ENCODE measurements at regions not wholly inside any gene's neighbourhood (a gene's known extent, or its start where the extent isn't known, plus 50 kb on each side); places are given as distances from the start of the nearest gene placed in this dataset.
"Not testable (repeated sequence)": the region's sequence is repeated elsewhere in the genome, so short reads cannot be mapped to it uniquely, and the experiment has no call there.

GRCh38 chr14:105913861-105914260, 387.5 kb downstream of the TMEM121 start:
- Mint-ChIP-seq H3K9me3 (no peaks in the 10 kb centered on the region), H3K36me3 (ENCODE audit: low read depth) (peaks cover 22% of the 10 kb centered on the region), H3K4me3 (peak overlapping the region; percentile 41), H3K4me1 (peaks cover 31% of the 10 kb centered on the region), H3K27me3 (no peaks in the 10 kb centered on the region), H3K27ac (no peak overlapping the region)
- ChIA-PET CTCF (no interaction called here), POLR2A (interaction anchor here (2.1 kb wide), 1 partner anchor 51 kb away, joined by 14 read pairs; no protein-coding TSS in a partner anchor)
- no peak for ATAC-seq (ENCODE audit: low read depth)
- intact Hi-C loops (cut with micrococcal nuclease), result no loop called here
- TF ChIP-seq CTCF (IDR thresholded peaks at IDR 0.05), result no peak
- no peak for DNase-seq

GRCh38 chr14:105914281-105914680, 387.9 kb downstream of the TMEM121 start:
- intact Hi-C loops (cut with micrococcal nuclease); ATAC-seq (ENCODE audit: low read depth); CTCF ChIA-PET; H3K27ac Mint-ChIP-seq; DNase-seq; H3K9me3 Mint-ChIP-seq; H3K27me3 Mint-ChIP-seq: not testable (repeated sequence)
- Mint-ChIP-seq H3K4me3 (peak overlapping the region; percentile 63), H3K36me3 (ENCODE audit: low read depth) (peaks cover 22% of the 10 kb centered on the region), H3K4me1 (peaks cover 31% of the 10 kb centered on the region)
- POLR2A ChIA-PET, result interaction anchor here (2.1 kb wide), 1 partner anchor 52 kb away, joined by 14 read pairs; no protein-coding TSS in a partner anchor

GRCh38 chr14:105914738-105915385, 388.5 kb downstream of the TMEM121 start:
- CTCF ChIA-PET, result no interaction called here

GRCh38 chr14:105915546-105915945, 389.2 kb downstream of the TMEM121 start:
- CTCF ChIA-PET, DNase-seq: not testable (repeated sequence)
- H3K4me3 Mint-ChIP-seq, result peak overlapping the region; percentile 67

More at GRCh38 chr14:105914738-105915385, 388.5 kb downstream of the TMEM121 start:
- no peak for TF ChIP-seq CTCF (IDR thresholded peaks at IDR 0.05)
- Mint-ChIP-seq H3K27ac (peak overlapping the region; percentile 61), H3K36me3 (ENCODE audit: low read depth) (peaks cover 25% of the 10 kb centered on the region), H3K9me3 (no peaks in the 10 kb centered on the region), H3K4me1 (peaks cover 31% of the 10 kb centered on the region), H3K4me3 (peak overlapping the region; percentile 67), H3K27me3 (no peaks in the 10 kb centered on the region)
- peak; percentile 38 for ATAC-seq (ENCODE audit: low read depth)
- intact Hi-C loops (cut with micrococcal nuclease), result no loop called here
- POLR2A ChIA-PET, result interaction anchor here (2.1 kb wide), 1 partner anchor 52 kb away, joined by 14 read pairs; no protein-coding TSS in a partner anchor
- no peak for DNase-seq

GRCh38 chr14:105917136-105917932, 391.0 kb downstream of the TMEM121 start:
- H3K36me3 Mint-ChIP-seq (ENCODE audit: low read depth), result peaks cover 40% of the 10 kb centered on the region
- H3K9me3 Mint-ChIP-seq; H3K27me3 Mint-ChIP-seq; ATAC-seq (ENCODE audit: low read depth); DNase-seq; CTCF ChIA-PET: not testable (repeated sequence)
- peak overlapping the region; percentile 77 for H3K4me3 Mint-ChIP-seq
- H3K27ac Mint-ChIP-seq, result peak overlapping the region; percentile 82
- POLR2A ChIA-PET, result interaction anchor here (1.0 to 4.2 kb wide), 3 partner anchors 10 to 55 kb away, joined by 3 to 61 read pairs (median 4); no protein-coding TSS in a partner anchor
- intact Hi-C loops (cut with micrococcal nuclease), result loop anchor here (2.0 kb wide), 1 partner anchor 55 kb away; no protein-coding TSS in a partner anchor
- peaks cover 34% of the 10 kb centered on the region for H3K4me1 Mint-ChIP-seq

More at GRCh38 chr14:105915546-105915945, 389.2 kb downstream of the TMEM121 start:
- ATAC-seq (ENCODE audit: low read depth); intact Hi-C loops (cut with micrococcal nuclease); H3K9me3 Mint-ChIP-seq; H3K27me3 Mint-ChIP-seq: not testable (repeated sequence)
- peaks cover 31% of the 10 kb centered on the region for H3K4me1 Mint-ChIP-seq
- peaks cover 31% of the 10 kb centered on the region for H3K36me3 Mint-ChIP-seq (ENCODE audit: low read depth)
- POLR2A ChIA-PET, result interaction anchor here (2.1 to 4.2 kb wide), 2 partner anchors 53 kb away, joined by 14 to 61 read pairs; no protein-coding TSS in a partner anchor
- peak overlapping the region; percentile 61 for H3K27ac Mint-ChIP-seq

GRCh38 chr14:105917933-105918436, 391.6 kb downstream of the TMEM121 start:
- H3K4me1 Mint-ChIP-seq, result peaks cover 35% of the 10 kb centered on the region
- peaks cover 47% of the 10 kb centered on the region for H3K36me3 Mint-ChIP-seq (ENCODE audit: low read depth)
- DNase-seq, result no peak
- H3K4me3 Mint-ChIP-seq, result peak overlapping the region; percentile 77
- TF ChIP-seq CTCF (IDR thresholded peaks at IDR 0.05), result no peak
- ATAC-seq (ENCODE audit: low read depth), result no peak
- intact Hi-C loops (cut with micrococcal nuclease), result loop anchor here (2.0 kb wide), 1 partner anchor 55 kb away; no protein-coding TSS in a partner anchor
- peak overlapping the region; percentile 82 for H3K27ac Mint-ChIP-seq
- ChIA-PET CTCF (no interaction called here), POLR2A (interaction anchor here (1.0 to 4.2 kb wide), 3 partner anchors 9 to 56 kb away, joined by 3 to 61 read pairs (median 4); no protein-coding TSS in a partner anchor)
- no peaks in the 10 kb centered on the region for H3K9me3 Mint-ChIP-seq
- H3K27me3 Mint-ChIP-seq, result no peaks in the 10 kb centered on the region
